ENCODE measurements at regions not wholly inside any gene's neighbourhood (a gene's known extent, or its start where the extent isn't known, plus 50 kb on each side); places are given as distances from the start of the nearest gene placed in this dataset.

- Histone ChIP-seq H3K4me2 (ENCODE audit: control insufficient read depth, insufficient read depth) (no peak overlapping the region), H2AFZ (ENCODE audit: control insufficient read depth, low read depth, low read length) (no peak overlapping the region), H3K4me1 (ENCODE audit: control insufficient read depth, insufficient read depth, low read length) (no peaks in the 10 kb centered on the region), H3K4me3 (no peak overlapping the region), H3K27ac (ENCODE audit: control insufficient read depth, insufficient read depth) (no peak overlapping the region), H3K9me3 (replicated peaks; ENCODE audit: control insufficient read depth, insufficient read depth, low read length) (no peaks in the 10 kb centered on the region; the same call in 1 of the 3 replicates), H3K36me3 (ENCODE audit: control insufficient read depth in 2 of 2, insufficient read depth in 2 of 2, low read length in 1 of 2) (no peaks in the 10 kb centered on the region), H3K9ac (ENCODE audit: control insufficient read depth, insufficient read depth, low read length) (no peak overlapping the region), H3K27me3 (replicated peaks in 1 of 2; ENCODE audit: control insufficient read depth in 2 of 2, insufficient read depth in 2 of 2, low read length in 1 of 2) (no peaks in the 10 kb centered on the region), H3K79me2 (ENCODE audit: control insufficient read depth, insufficient read depth, low read length) (no peaks in the 10 kb centered on the region), H4K20me1 (ENCODE audit: control insufficient read depth, insufficient read depth) (no peaks in the 10 kb centered on the region)
- 76% methylated on average over 2 of the region's 2 CpGs for WGBS (ENCODE audit: insufficient coverage, insufficient replicate concordance, low lambda C conversion rate, missing lambda C conversion rate)
- no peak for DNase-seq (ENCODE audit: low read depth, low spot score)
- intact Hi-C loops (cut with micrococcal nuclease; ENCODE audit: unreplicated experiment), result no loop called here
- ChIA-PET CTCF (interaction anchor here (0.7 kb wide), 1 partner anchor 694 kb away, joined by 3 read pairs; no protein-coding TSS in a partner anchor), POLR2A (no interaction called here), RAD21 (ENCODE audit: unreplicated experiment) (interaction anchor here (1.2 kb wide), 1 partner anchor 9 kb away, joined by 3 read pairs; no protein-coding TSS in a partner anchor), SMC1A (ENCODE audit: uncharacterized antibody, unreplicated experiment) (interaction anchor here (0.9 kb wide), 1 partner anchor 14 kb away, joined by 3 read pairs; no protein-coding TSS in a partner anchor)
- no TSS peak for BruUV-seq (replicated peaks)
- TF ChIP-seq NR2F1 (conservative IDR thresholded peaks at IDR 0.05) (no peak), STAT3 (IDR thresholded peaks at IDR 0.05; ENCODE audit: low read depth, low read length) (no peak), CBX3 (IDR thresholded peaks at IDR 0.05; ENCODE audit: borderline replicate concordance, low read depth) (no peak)
- no peak for FAIRE-seq
- in situ Hi-C loops (cut with MboI), result no loop called here
- no peak for ATAC-seq
These were observed 121.2 kb upstream of the TET2 start for GRCh38 chr4:105025263-105026017.

GRCh38 chr4:105036991-105037390 is 109.7 kb upstream of the TET2 start:
- Histone ChIP-seq H3K4me2 (ENCODE audit: control insufficient read depth, insufficient read depth) (no peak overlapping the region), H2AFZ (ENCODE audit: control insufficient read depth, low read depth, low read length) (no peak overlapping the region), H3K4me3 (no peak overlapping the region), H4K20me1 (ENCODE audit: control insufficient read depth, insufficient read depth) (no peaks in the 10 kb centered on the region), H3K9ac (ENCODE audit: control insufficient read depth, insufficient read depth, low read length) (no peak overlapping the region), H3K27ac (ENCODE audit: control insufficient read depth, insufficient read depth) (no peak overlapping the region), H3K27me3 (replicated peaks in 1 of 2; ENCODE audit: control insufficient read depth in 2 of 2, insufficient read depth in 2 of 2, low read length in 1 of 2) (no peaks in the 10 kb centered on the region), H3K36me3 (ENCODE audit: control insufficient read depth in 2 of 2, insufficient read depth in 2 of 2, low read length in 1 of 2) (no peaks in the 10 kb centered on the region), H3K9me3 (replicated peaks; ENCODE audit: control insufficient read depth, insufficient read depth, low read length) (no peaks in the 10 kb centered on the region; the same call in 2 of the 3 replicates), H3K4me1 (ENCODE audit: control insufficient read depth, insufficient read depth, low read length) (no peaks in the 10 kb centered on the region), H3K79me2 (ENCODE audit: control insufficient read depth, insufficient read depth, low read length) (no peaks in the 10 kb centered on the region)
- BruUV-seq (replicated peaks), result no TSS peak
- ChIA-PET POLR2A (no interaction called here), RAD21 (ENCODE audit: unreplicated experiment) (no interaction called here), SMC1A (ENCODE audit: uncharacterized antibody, unreplicated experiment) (no interaction called here), CTCF (no interaction called here)
- WGBS (ENCODE audit: insufficient coverage, insufficient replicate concordance, low lambda C conversion rate, missing lambda C conversion rate), result 100% methylated on average over 1 of the region's 1 CpG
- no peak for ATAC-seq
- intact Hi-C loops (cut with micrococcal nuclease; ENCODE audit: unreplicated experiment) (no loop called here), in situ Hi-C loops (cut with MboI) (no loop called here)
- DNase-seq (ENCODE audit: low read depth, low spot score), result no peak
- TF ChIP-seq POU2F2 (IDR thresholded peaks at IDR 0.05; ENCODE audit: borderline replicate concordance, low read depth, low read length) (no peak), PBX3 (IDR thresholded peaks at IDR 0.05; ENCODE audit: insufficient replicate concordance, low read depth, low read length) (no peak), JUNB (IDR thresholded peaks at IDR 0.05) (no peak), RCOR1 (conservative IDR thresholded peaks at IDR 0.05; ENCODE audit: low read depth, low read length) (no peak)
- no peak for FAIRE-seq

Measured in GM12878 (cell line).